Endothelial cell (in vitro differentiated cells): ENCODE measurements at regions not wholly inside any gene's neighbourhood (a gene's known extent, or its start where the extent isn't known, plus 50 kb on each side); places are given as distances from the start of the nearest gene placed in this dataset.

ENCODE experiments used
- DNase-seq: peaks from one replicate; pipeline ENCODE4 v3.0.0; 2021; ENCODE audit warnings: low spot score
- H3K27ac Mint-ChIP-seq: one replicate; pipeline ENCODE4 v1.8.0; 2021; ENCODE audit warnings: mixed read lengths, inconsistent platforms; ENCODE audit not compliant: unreplicated experiment
- H3K27me3 Mint-ChIP-seq: one replicate; pipeline ENCODE4 v1.8.0; 2021; ENCODE audit warnings: mild to moderate bottlenecking, moderate library complexity, mixed read lengths, inconsistent platforms; ENCODE audit not compliant: unreplicated experiment
- H3K36me3 Mint-ChIP-seq: one replicate; pipeline ENCODE4 v1.8.0; 2021; ENCODE audit warnings: mild to moderate bottlenecking, low read depth, mixed read lengths, inconsistent platforms; ENCODE audit not compliant: unreplicated experiment
- H3K4me1 Mint-ChIP-seq: one replicate; pipeline ENCODE4 v1.8.0; 2021; ENCODE audit warnings: mild to moderate bottlenecking, mixed read lengths, inconsistent platforms; ENCODE audit not compliant: unreplicated experiment
- H3K4me3 Mint-ChIP-seq: one replicate; pipeline ENCODE4 v1.8.0; 2021; ENCODE audit warnings: mild to moderate bottlenecking, mixed read lengths, inconsistent platforms; ENCODE audit not compliant: unreplicated experiment
- H3K9me3 Mint-ChIP-seq: one replicate; pipeline ENCODE4 v1.8.0; 2021; ENCODE audit warnings: mixed read lengths, inconsistent platforms; ENCODE audit not compliant: unreplicated experiment
- TF ChIP-seq, protein P1 (sequence below): fragments of 200-600 bp; sonication (generic); IDR thresholded peaks from one replicate; pipeline ENCODE4 v1.5.0; 2021; ENCODE audit warnings: antibody characterized with exemption; ENCODE audit not compliant: unreplicated experiment

DNA sequence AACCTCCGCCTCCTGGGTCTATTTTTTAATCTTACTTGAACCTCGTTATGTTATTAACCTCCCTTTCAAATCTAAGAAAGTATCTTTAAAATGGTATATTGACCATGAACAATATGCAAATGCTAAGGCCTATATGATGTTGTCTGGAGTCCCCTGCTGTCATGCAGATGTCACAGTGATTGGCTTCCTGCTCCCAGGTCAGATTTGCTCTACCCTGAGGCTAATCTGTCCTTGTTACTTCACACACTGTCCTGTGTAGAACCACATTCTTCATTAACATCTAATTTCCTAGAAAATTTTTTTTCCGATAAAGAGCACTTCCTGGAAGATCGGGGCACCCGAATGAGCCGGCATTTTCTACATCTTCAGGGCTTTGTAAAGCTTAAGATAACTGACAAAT lies 306.6 kb downstream of the MRPL39 start:
- DNase-seq: no peak
- Mint-ChIP-seq H3K4me1 (peaks cover 2% of the 10 kb centered on the region), H3K27ac (no peak overlapping the region), H3K9me3 (no peaks in the 10 kb centered on the region), H3K36me3 (no peaks in the 10 kb centered on the region), H3K4me3 (no peak overlapping the region), H3K27me3 (no peaks in the 10 kb centered on the region)
- TF ChIP-seq, protein P1, sequence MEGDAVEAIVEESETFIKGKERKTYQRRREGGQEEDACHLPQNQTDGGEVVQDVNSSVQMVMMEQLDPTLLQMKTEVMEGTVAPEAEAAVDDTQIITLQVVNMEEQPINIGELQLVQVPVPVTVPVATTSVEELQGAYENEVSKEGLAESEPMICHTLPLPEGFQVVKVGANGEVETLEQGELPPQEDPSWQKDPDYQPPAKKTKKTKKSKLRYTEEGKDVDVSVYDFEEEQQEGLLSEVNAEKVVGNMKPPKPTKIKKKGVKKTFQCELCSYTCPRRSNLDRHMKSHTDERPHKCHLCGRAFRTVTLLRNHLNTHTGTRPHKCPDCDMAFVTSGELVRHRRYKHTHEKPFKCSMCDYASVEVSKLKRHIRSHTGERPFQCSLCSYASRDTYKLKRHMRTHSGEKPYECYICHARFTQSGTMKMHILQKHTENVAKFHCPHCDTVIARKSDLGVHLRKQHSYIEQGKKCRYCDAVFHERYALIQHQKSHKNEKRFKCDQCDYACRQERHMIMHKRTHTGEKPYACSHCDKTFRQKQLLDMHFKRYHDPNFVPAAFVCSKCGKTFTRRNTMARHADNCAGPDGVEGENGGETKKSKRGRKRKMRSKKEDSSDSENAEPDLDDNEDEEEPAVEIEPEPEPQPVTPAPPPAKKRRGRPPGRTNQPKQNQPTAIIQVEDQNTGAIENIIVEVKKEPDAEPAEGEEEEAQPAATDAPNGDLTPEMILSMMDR: no peak

DNA sequence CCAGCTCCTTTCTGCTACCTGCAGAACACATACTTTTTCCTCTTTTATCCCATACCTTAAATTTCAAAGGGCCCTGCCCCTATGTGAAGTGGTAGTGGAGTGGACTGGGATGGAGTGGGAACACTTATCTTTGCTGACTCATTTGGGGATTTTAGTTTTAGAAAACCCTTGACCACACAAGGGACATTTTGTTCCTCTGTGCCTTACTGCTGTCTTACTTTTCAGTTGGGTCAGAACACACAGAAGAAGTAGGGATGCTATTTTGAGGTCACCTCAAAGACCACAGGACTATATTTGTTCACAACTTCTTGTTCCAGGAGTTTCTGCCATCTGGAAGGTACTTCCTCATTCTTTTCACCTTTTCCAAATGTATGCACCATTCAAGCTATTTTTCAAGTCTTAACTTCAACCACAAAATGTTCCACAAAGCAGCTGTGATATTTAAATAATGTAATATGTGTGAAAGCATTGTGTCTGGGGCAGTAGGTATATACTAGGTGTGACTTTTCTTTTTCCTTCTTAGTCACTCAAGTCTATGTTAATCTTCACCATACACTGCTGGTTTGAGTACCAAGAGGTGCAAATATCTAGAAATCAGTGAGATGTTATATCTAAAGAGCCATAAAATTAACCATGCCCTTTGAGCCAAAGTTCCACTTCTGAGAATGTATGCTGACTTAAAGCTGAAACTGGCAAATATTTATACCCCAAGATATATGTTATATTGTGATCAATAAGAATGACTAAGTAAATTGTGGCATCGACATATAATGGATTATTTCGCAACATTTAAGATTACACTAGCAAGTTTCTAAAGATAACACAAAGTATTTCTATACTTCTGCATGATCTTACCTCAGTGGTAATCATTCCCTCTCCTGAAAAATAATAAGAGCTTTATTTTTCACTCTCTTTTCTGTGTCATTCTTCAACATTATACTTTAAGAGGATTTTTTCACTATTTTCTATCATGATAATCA lies 308.5 kb downstream of the MRPL39 start:
- Mint-ChIP-seq H3K4me3 (no peak overlapping the region), H3K36me3 (no peaks in the 10 kb centered on the region), H3K27ac (no peak overlapping the region), H3K9me3 (no peaks in the 10 kb centered on the region), H3K27me3 (no peaks in the 10 kb centered on the region), H3K4me1 (peaks cover 3% of the 10 kb centered on the region)
- TF ChIP-seq, protein P1: no peak
- no peak for DNase-seq

DNA sequence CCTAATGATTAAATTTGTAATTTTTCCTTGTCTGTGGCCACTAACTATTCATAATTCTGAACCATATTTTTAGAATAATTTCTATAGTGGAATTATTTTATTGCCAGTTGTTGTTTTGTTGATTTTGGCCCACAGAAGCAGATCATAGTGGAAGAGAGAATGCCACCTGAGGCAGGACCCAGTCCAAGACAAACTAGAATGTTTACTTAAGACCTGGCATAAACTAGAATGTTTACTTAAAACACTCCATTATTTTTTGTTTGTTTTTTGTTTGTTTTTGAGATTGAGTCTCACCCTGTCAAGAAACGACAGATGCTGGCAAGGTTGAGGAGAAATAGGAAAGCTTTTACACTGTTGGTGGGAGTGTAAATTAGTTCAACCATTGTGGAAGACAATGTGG lies 310.2 kb downstream of the MRPL39 start:
- TF ChIP-seq, protein P1: no peak
- Mint-ChIP-seq H3K27me3 (peaks cover 2% of the 10 kb centered on the region), H3K4me3 (no peak overlapping the region), H3K4me1 (peaks cover 3% of the 10 kb centered on the region), H3K27ac (no peak overlapping the region), H3K36me3 (no peaks in the 10 kb centered on the region), H3K9me3 (no peaks in the 10 kb centered on the region)
- DNase-seq: no peak

DNA sequence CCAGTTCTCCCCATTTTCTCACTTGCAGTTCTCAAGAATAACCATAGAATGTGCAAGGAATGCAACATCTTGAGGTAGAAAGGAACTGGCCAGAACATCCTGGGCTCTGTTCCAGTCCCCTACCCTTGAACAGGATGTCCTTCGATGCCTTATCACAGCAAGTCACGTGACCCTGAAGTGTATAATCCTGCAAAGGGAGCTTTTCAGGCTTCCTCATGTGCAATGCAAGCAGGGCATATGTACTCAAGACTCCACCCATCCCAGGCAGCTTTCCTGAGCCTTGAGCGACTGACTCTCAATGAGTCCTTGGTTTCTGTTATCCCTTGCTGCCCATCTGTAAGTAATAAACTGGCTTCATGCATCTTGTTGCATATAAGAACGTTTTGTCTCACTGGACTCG lies 311.0 kb downstream of the MRPL39 start:
- no peak overlapping the region for H3K4me3 Mint-ChIP-seq
- H3K36me3 Mint-ChIP-seq: no peaks in the 10 kb centered on the region
- H3K4me1 Mint-ChIP-seq: peaks cover 3% of the 10 kb centered on the region
- TF ChIP-seq, protein P1: no peak
- no peak overlapping the region for H3K27ac Mint-ChIP-seq
- H3K9me3 Mint-ChIP-seq: no peaks in the 10 kb centered on the region
- peaks cover 2% of the 10 kb centered on the region for H3K27me3 Mint-ChIP-seq
- no peak for DNase-seq

DNA sequence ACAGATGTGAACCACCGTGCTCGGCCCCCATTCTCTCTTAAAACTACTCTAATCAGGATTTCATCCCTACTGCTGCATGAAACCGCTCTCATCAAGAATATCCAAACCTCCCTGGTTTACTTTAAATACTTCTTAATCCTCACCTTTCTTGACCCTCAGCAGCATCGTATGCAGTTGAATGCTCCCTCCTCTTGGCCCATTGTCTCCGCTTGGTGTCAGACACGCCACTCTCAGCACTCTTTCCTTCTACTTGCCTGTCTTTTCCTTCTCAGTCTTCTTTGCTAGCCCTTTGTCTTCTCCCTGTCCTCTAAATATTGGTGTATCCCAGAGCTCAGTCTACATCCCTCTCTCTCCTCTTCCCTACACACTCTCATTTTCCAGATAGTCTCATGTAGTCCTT lies 314.9 kb downstream of the MRPL39 start:
- H3K4me1 Mint-ChIP-seq: peaks cover 3% of the 10 kb centered on the region
- no peak overlapping the region for H3K27ac Mint-ChIP-seq
- DNase-seq: no peak
- no peak overlapping the region for H3K4me3 Mint-ChIP-seq
- H3K27me3 Mint-ChIP-seq: peaks cover 2% of the 10 kb centered on the region
- H3K36me3 Mint-ChIP-seq: no peaks in the 10 kb centered on the region
- TF ChIP-seq, protein P1: no peak
- no peaks in the 10 kb centered on the region for H3K9me3 Mint-ChIP-seq
